ENCODE measurements at regions not wholly inside any gene's neighbourhood (a gene's known extent, or its start where the extent isn't known, plus 50 kb on each side); places are given as distances from the start of the nearest gene placed in this dataset.
"Not testable (repeated sequence)": the region's sequence is repeated elsewhere in the genome, so short reads cannot be mapped to it uniquely, and the experiment has no call there.

DNA sequence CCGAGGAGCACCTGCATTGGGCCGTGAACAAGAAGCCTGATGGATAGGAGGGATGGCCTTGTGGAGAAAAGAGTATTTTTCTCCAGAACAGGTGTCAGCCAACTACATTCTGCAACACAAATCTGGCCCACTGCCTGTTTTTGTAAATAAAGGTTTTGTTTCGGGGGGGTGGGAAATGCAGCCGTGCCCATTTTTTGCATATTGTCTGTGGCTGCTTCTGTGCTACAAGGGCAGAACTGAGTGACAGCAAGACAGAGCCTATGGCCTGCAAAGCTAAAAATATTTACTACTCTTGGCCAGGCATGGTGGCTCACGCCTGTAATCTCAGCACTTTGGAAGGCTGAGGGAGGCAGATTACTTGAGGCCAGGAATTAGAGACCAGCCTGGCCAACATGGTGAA, 95.9 kb upstream of the AKAP13 start:
- H3K36me3 ChIP-seq (ENCODE audit: control insufficient read depth, insufficient read depth, low read length), result no peaks in the 10 kb centered on the region
- Mint-ChIP-seq H3K36me3 (no peaks in the 10 kb centered on the region), H3K4me3 (no peak overlapping the region), H3K4me1 (no peaks in the 10 kb centered on the region), H3K9me3 (no peaks in the 10 kb centered on the region), H3K27ac (no peak overlapping the region), H3K27me3 (ENCODE audit: low read depth in 2 of 2) (peaks cover 5 to 7% of the 10 kb centered on the region in 2 donors)
- ATAC-seq, result no peak
- no peaks in the 10 kb centered on the region for H3K9me3 ChIP-seq (ENCODE audit: control insufficient read depth, insufficient read depth, low read length)
- no peaks in the 10 kb centered on the region for H3K27me3 ChIP-seq (ENCODE audit: control insufficient read depth, insufficient read depth, low read length)
- H3K4me1 ChIP-seq (ENCODE audit: control insufficient read depth, insufficient read depth, low read length), result no peaks in the 10 kb centered on the region
- intact Hi-C loops (cut with micrococcal nuclease), result no loop called here
- no peak overlapping the region for H3K4me3 ChIP-seq (ENCODE audit: low read length)
- no peak overlapping the region for H3K27ac ChIP-seq (ENCODE audit: low read length)
- 86% methylated on average over 5 of the region's 5 CpGs for WGBS (ENCODE audit: insufficient coverage)
- TF ChIP-seq, protein P1, sequence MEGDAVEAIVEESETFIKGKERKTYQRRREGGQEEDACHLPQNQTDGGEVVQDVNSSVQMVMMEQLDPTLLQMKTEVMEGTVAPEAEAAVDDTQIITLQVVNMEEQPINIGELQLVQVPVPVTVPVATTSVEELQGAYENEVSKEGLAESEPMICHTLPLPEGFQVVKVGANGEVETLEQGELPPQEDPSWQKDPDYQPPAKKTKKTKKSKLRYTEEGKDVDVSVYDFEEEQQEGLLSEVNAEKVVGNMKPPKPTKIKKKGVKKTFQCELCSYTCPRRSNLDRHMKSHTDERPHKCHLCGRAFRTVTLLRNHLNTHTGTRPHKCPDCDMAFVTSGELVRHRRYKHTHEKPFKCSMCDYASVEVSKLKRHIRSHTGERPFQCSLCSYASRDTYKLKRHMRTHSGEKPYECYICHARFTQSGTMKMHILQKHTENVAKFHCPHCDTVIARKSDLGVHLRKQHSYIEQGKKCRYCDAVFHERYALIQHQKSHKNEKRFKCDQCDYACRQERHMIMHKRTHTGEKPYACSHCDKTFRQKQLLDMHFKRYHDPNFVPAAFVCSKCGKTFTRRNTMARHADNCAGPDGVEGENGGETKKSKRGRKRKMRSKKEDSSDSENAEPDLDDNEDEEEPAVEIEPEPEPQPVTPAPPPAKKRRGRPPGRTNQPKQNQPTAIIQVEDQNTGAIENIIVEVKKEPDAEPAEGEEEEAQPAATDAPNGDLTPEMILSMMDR (IDR thresholded peaks at IDR 0.05), result no peak
- DNase-seq, result no peak

DNA sequence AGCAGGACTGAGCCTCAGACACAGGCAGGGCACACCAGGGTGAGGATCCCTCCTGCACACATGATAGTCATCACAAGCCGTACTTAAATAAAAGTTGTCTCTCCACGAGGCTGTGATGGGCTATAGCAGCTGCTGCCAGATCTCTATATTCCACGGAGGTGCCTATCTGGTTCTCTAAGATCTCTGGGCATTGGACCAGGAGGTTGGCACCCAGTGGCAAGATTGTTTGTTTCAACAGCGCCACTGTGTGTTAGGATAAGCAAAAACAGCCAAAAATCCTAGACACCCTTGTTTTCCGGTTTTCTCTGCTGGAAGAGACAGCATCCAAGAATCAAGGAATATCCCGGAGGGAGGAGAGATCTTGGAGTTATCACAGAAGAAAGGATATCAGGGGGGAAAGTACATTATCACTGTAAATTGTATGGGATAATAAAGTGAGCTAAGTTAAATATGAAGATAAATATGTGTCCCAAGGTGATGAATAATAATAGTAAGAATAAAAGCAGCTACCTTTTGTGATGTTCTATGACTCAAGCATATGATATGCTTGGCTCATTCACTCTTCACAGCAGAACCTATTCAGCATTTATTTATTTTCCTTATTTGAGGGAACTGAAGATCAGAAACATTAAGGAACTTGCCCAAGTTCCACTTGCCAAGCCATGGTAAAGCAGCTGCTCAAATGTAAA, 90.6 kb upstream of the AKAP13 start:
- WGBS (ENCODE audit: insufficient coverage), result 23% methylated on average over 6 of the region's 6 CpGs
- H3K27me3 ChIP-seq (ENCODE audit: control insufficient read depth, insufficient read depth, low read length), result no peaks in the 10 kb centered on the region
- H3K27ac ChIP-seq (ENCODE audit: low read length), result no peak overlapping the region
- H3K4me1 ChIP-seq (ENCODE audit: control insufficient read depth, insufficient read depth, low read length), result no peaks in the 10 kb centered on the region
- peak in 1 of 2 donors; percentile 65 for DNase-seq
- Mint-ChIP-seq H3K27ac (no peak overlapping the region), H3K4me3 (no peak overlapping the region), H3K9me3 (no peaks in the 10 kb centered on the region), H3K36me3 (no peaks in the 10 kb centered on the region), H3K4me1 (no peaks in the 10 kb centered on the region), H3K27me3 (ENCODE audit: low read depth in 2 of 2) (peaks cover 9 to 23% of the 10 kb centered on the region in 2 donors)
- ATAC-seq, result peak in 1 of 3 donors; percentile 46
- H3K4me3 ChIP-seq (ENCODE audit: low read length), result no peak overlapping the region
- H3K36me3 ChIP-seq (ENCODE audit: control insufficient read depth, insufficient read depth, low read length), result no peaks in the 10 kb centered on the region
- no peaks in the 10 kb centered on the region for H3K9me3 ChIP-seq (ENCODE audit: control insufficient read depth, insufficient read depth, low read length)
- intact Hi-C loops (cut with micrococcal nuclease), result no loop called here
- TF ChIP-seq, protein P1 (IDR thresholded peaks at IDR 0.05), result peak; percentile 42

DNA sequence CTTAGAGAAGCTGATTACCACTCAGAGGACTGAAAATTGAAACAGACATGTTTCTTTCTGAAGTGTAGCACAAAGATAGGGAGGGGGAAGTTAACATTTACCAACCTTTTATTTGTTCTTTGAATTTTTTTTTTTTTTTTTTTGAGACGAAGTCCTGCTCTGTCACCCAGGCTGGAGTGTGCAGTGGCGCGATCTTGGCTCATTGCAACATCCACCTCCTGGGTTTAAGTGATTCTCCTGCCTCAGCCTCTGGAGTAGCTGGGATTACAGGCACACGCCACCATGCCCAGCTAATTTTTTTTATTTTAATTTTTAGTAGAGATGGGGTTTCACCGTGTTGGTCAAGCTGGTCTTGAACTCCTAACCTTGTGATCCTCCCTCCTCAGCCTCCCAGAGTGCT, 87.8 kb upstream of the AKAP13 start:
- H3K9me3 Mint-ChIP-seq; DNase-seq; H3K9me3 ChIP-seq (ENCODE audit: control insufficient read depth, insufficient read depth, low read length); H3K27ac Mint-ChIP-seq; H3K4me3 ChIP-seq (ENCODE audit: low read length); H3K4me1 ChIP-seq (ENCODE audit: control insufficient read depth, insufficient read depth, low read length); H3K4me3 Mint-ChIP-seq; H3K36me3 Mint-ChIP-seq; ATAC-seq; H3K27ac ChIP-seq (ENCODE audit: low read length); H3K27me3 ChIP-seq (ENCODE audit: control insufficient read depth, insufficient read depth, low read length); H3K36me3 ChIP-seq (ENCODE audit: control insufficient read depth, insufficient read depth, low read length); intact Hi-C loops (cut with micrococcal nuclease): not testable (repeated sequence)
- WGBS (ENCODE audit: insufficient coverage), result 90% methylated on average over 4 of the region's 5 CpGs
- Mint-ChIP-seq H3K4me1 (peaks cover 10 to 14% of the 10 kb centered on the region in 2 donors), H3K27me3 (ENCODE audit: low read depth in 2 of 2) (peaks cover 14 to 32% of the 10 kb centered on the region in 2 donors)

- peak overlapping the region; percentile 6 for H3K4me3 Mint-ChIP-seq
- peaks cover 10 to 15% of the 10 kb centered on the region in 2 donors for H3K4me1 Mint-ChIP-seq
- WGBS (ENCODE audit: insufficient coverage), result 32% methylated on average over 14 of the region's 14 CpGs
- H3K27ac Mint-ChIP-seq, result peak overlapping the region in 1 of 2 donors; percentile 49
- Histone ChIP-seq H3K27me3 (ENCODE audit: control insufficient read depth, insufficient read depth, low read length) (no peaks in the 10 kb centered on the region), H3K4me3 (ENCODE audit: low read length) (no peak overlapping the region), H3K36me3 (ENCODE audit: control insufficient read depth, insufficient read depth, low read length) (no peaks in the 10 kb centered on the region), H3K9me3 (ENCODE audit: control insufficient read depth, insufficient read depth, low read length) (no peaks in the 10 kb centered on the region), H3K27ac (ENCODE audit: low read length) (no peak overlapping the region), H3K4me1 (ENCODE audit: control insufficient read depth, insufficient read depth, low read length) (peaks cover 3% of the 10 kb centered on the region)
- ATAC-seq (peak; percentile 87 to 99 (median 99)), DNase-seq (peak; percentile 33 to 87)
- H3K36me3 Mint-ChIP-seq, result no peaks in the 10 kb centered on the region
- peaks cover 9% of the 10 kb centered on the region in 2 donors for H3K27me3 Mint-ChIP-seq (ENCODE audit: low read depth in 2 of 2)
- H3K9me3 Mint-ChIP-seq, result no peaks in the 10 kb centered on the region
- TF ChIP-seq, protein P1 (IDR thresholded peaks at IDR 0.05), result peak; percentile 69
- intact Hi-C loops (cut with micrococcal nuclease), result loop anchor here (1.0 kb wide), 2 partner anchors 117 to 208 kb away; no protein-coding TSS in a partner anchor
Measured at GRCh38 chr15:85296615-85297402, 83.6 kb upstream of the AKAP13 start.
